Breast epithelium (tissue), 4 donors: ENCODE measurements at regions not wholly inside any gene's neighbourhood (a gene's known extent, or its start where the extent isn't known, plus 50 kb on each side); places are given as distances from the start of the nearest gene placed in this dataset.

ENCODE experiments used
- DNase-seq, 2 donors: peaks; one replicate each; pipeline ENCODE4 v3.0.0-alpha.2; 2019; ENCODE audit warnings: low spot score in 2 of 2
- H3K27ac ChIP-seq, 2 donors: fragments of 200-600 bp; sonication (generic) in 1 of 2; one replicate each; pipeline ENCODE4 v1.5.1; 2016 to 2019; ENCODE audit warnings: mild to moderate bottlenecking in 1 of 2
- H3K27me3 ChIP-seq, 2 donors: fragments of 200-600 bp; sonication (generic) in 1 of 2; one replicate each; pipeline versions ENCODE4 v1.5.1 to v1.6.0; 2017 to 2019; ENCODE audit warnings: control low read depth in 1 of 2, mild to moderate bottlenecking in 1 of 2
- H3K36me3 ChIP-seq: fragments of 200-600 bp; one replicate; pipeline ENCODE4 v1.5.1; 2019
- H3K4me1 ChIP-seq, 2 donors: fragments of 200-600 bp; sonication (generic); one replicate each; pipeline ENCODE4 v1.5.1; 2016 to 2019; ENCODE audit warnings: control low read depth in 1 of 2
- H3K4me3 ChIP-seq, 3 donors: fragments of 200-600 bp; sonication (generic); 1 replicate in 2 of 3; 2 replicates in 1 of 3; pipeline ENCODE4 v1.5.1; 2016 to 2019; ENCODE audit warnings: mild to moderate bottlenecking in 3 of 3, moderate library complexity in 2 of 3
- H3K9me3 ChIP-seq, 2 donors: fragments of 200-600 bp; sonication (generic) in 1 of 2; one replicate each; pipeline ENCODE4 v1.5.1; 2016 to 2019; ENCODE audit warnings: control low read depth in 1 of 2
- CTCF ChIP-seq, 3 donors: fragments of 450-650 bp; IDR thresholded peaks; one replicate each; pipeline ENCODE4 v1.5.1; 2016 to 2017; ENCODE audit warnings: antibody characterized with exemption in 3 of 3, mild to moderate bottlenecking in 3 of 3, moderate library complexity in 3 of 3
- POLR2A ChIP-seq: fragments of 450-650 bp; IDR thresholded peaks from one replicate; pipeline ENCODE4 v1.6.1; 2016; ENCODE audit warnings: antibody characterized with exemption, mild to moderate bottlenecking, moderate library complexity
- POLR2AphosphoS5 ChIP-seq, 3 donors: sonication (generic); formaldehyde crosslinking; IDR thresholded peaks; one replicate each; pipeline ENCODE4 v1.6.1; 2017; ENCODE audit warnings: antibody characterized with exemption in 3 of 3
- intact Hi-C: fragments of 100-400 bp; cut with DNase I; formaldehyde crosslinking; loops from one replicate; pipeline ENCODE4 v1.15.1; 2023; ENCODE audit warnings: low total_unique reads

GRCh38 chr4:148573296-148573695 is 131.1 kb upstream of the NR3C2 start:
- H3K36me3 ChIP-seq = no peaks in the 10 kb centered on the region
- no peak overlapping the region for H3K4me3 ChIP-seq
- peaks cover 4 to 13% of the 10 kb centered on the region in 2 donors for H3K9me3 ChIP-seq
- H3K27me3 ChIP-seq = no peaks in the 10 kb centered on the region
- peak overlapping the region in 1 of 2 donors; percentile 43 for H3K27ac ChIP-seq
- H3K4me1 ChIP-seq = no peaks in the 10 kb centered on the region
- DNase-seq = no peak
- intact Hi-C loops = no loop called here
- TF ChIP-seq CTCF (IDR thresholded peaks at IDR 0.05) = no peak
- TF ChIP-seq POLR2A = no peak
- TF ChIP-seq POLR2AphosphoS5 (IDR thresholded peaks at IDR 0.05) = no peak

- intact Hi-C loops = no loop called here
These were observed 123.6 kb upstream of the NR3C2 start for GRCh38 chr4:148565801-148566200.

DNA sequence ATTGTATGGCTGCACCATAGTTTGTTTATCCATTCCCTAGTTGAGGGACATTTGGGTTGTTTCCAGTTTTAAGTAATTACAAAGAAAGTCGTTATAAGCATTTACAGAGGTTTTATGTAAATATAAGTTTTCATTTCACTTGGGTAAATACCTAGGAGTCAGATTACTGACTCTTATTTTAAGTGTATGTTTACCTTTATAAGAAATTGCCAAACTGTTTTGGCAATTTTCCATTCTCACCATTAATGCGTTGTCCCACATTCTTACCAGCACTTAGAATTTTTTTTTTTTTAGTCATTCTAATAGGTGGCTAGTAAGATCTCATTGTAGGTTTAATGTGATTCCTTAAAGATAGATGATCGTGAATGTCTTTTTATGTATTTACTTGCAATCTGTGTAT is 121.5 kb upstream of the NR3C2 start:
- no peak for TF ChIP-seq POLR2AphosphoS5 (IDR thresholded peaks at IDR 0.05)
- no peak for TF ChIP-seq POLR2A
- TF ChIP-seq CTCF (IDR thresholded peaks at IDR 0.05) = no peak
- H3K36me3 ChIP-seq = no peaks in the 10 kb centered on the region
- no peaks in the 10 kb centered on the region for H3K9me3 ChIP-seq
- H3K4me1 ChIP-seq = no peaks in the 10 kb centered on the region
- DNase-seq = no peak
- intact Hi-C loops = no loop called here
- H3K27me3 ChIP-seq = no peaks in the 10 kb centered on the region
- H3K27ac ChIP-seq = no peak overlapping the region
- H3K4me3 ChIP-seq = no peak overlapping the region

More at GRCh38 chr4:148565801-148566200, 123.6 kb upstream of the NR3C2 start:
- no peaks in the 10 kb centered on the region for H3K27me3 ChIP-seq
- DNase-seq = no peak
- H3K4me3 ChIP-seq = no peak overlapping the region
- TF ChIP-seq POLR2AphosphoS5 (IDR thresholded peaks at IDR 0.05) (no peak), POLR2A (no peak), CTCF (IDR thresholded peaks at IDR 0.05) (no peak)
- H3K4me1 ChIP-seq = no peaks in the 10 kb centered on the region
- peaks cover 4 to 13% of the 10 kb centered on the region in 2 donors for H3K9me3 ChIP-seq
- no peak overlapping the region for H3K27ac ChIP-seq
- no peaks in the 10 kb centered on the region for H3K36me3 ChIP-seq

DNA sequence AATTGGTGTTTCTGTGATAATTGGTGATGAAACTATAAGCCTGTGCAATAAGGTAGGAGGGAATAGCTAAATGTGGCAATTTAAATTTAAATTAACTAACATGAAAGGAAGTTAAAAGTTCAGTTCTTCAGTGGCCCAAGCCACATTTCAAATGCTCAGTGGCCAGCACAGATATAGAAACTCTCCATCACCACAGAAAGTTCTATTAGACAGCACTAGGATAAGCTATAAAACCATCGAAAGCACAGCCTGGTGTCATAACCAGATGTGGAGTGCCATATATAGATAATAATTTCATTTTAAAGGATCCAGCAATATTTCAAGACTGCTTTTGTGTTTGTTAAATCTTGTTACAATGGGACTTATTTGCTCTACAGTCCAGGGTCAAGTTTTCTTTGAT is 119.3 kb upstream of the NR3C2 start:
- Histone ChIP-seq H3K36me3 (no peaks in the 10 kb centered on the region), H3K27ac (no peak overlapping the region), H3K4me3 (no peak overlapping the region), H3K4me1 (no peaks in the 10 kb centered on the region), H3K27me3 (no peaks in the 10 kb centered on the region), H3K9me3 (no peaks in the 10 kb centered on the region)
- TF ChIP-seq CTCF (IDR thresholded peaks at IDR 0.05) (no peak), POLR2A (no peak), POLR2AphosphoS5 (IDR thresholded peaks at IDR 0.05) (no peak)
- no peak for DNase-seq
- intact Hi-C loops = no loop called here

- no peak for TF ChIP-seq POLR2A
- TF ChIP-seq CTCF (IDR thresholded peaks at IDR 0.05) = no peak
- Histone ChIP-seq H3K27ac (no peak overlapping the region), H3K27me3 (no peaks in the 10 kb centered on the region), H3K4me3 (no peak overlapping the region), H3K4me1 (no peaks in the 10 kb centered on the region), H3K36me3 (no peaks in the 10 kb centered on the region), H3K9me3 (no peaks in the 10 kb centered on the region)
- DNase-seq = no peak
- intact Hi-C loops = loop anchor here (2.0 kb wide), 1 partner anchor 47 kb away; no protein-coding TSS in a partner anchor
These were observed 115.6 kb upstream of the NR3C2 start for GRCh38 chr4:148557793-148558192.
